AG08395 (cell line): ENCODE measurements at regions not wholly inside any gene's neighbourhood (a gene's known extent, or its start where the extent isn't known, plus 50 kb on each side); places are given as distances from the start of the nearest gene placed in this dataset.

ENCODE experiments used
- DNase-seq: peaks from one replicate; pipeline ENCODE4 v3.0.0; 2012; ENCODE audit warnings: mixed read lengths, low spot score

- peak; percentile 72 for DNase-seq
Measured at GRCh38 chr2:236745420-236746210, 176.0 kb downstream of the ACKR3 start.

GRCh38 chr2:236746833-236747232 lies 177.2 kb downstream of the ACKR3 start:
- no peak for DNase-seq

- DNase-seq: no peak
Measured at GRCh38 chr2:236747426-236747825, 177.8 kb downstream of the ACKR3 start.

GRCh38 chr2:236747925-236748324 lies 178.3 kb downstream of the ACKR3 start:
- no peak for DNase-seq

GRCh38 chr2:236748385-236748784 lies 178.8 kb downstream of the ACKR3 start:
- DNase-seq: no peak

- DNase-seq: no peak
Measured at GRCh38 chr2:236748801-236749200, 179.2 kb downstream of the ACKR3 start.

GRCh38 chr2:236749346-236749745 lies 179.7 kb downstream of the ACKR3 start:
- peak; percentile 48 for DNase-seq

GRCh38 chr2:236752096-236752495 lies 182.5 kb downstream of the ACKR3 start:
- DNase-seq: no peak

- no peak for DNase-seq
Measured at GRCh38 chr2:236753606-236754270, 184.1 kb downstream of the ACKR3 start.

GRCh38 chr2:236754271-236754944 lies 184.8 kb downstream of the ACKR3 start:
- no peak for DNase-seq

- no peak for DNase-seq
Measured at GRCh38 chr2:236755278-236755840, 185.7 kb downstream of the ACKR3 start.

GRCh38 chr2:236758406-236758805 lies 188.8 kb downstream of the ACKR3 start:
- DNase-seq: no peak

- DNase-seq: no peak
Measured at GRCh38 chr2:236760246-236760645, 190.6 kb downstream of the ACKR3 start.

GRCh38 chr2:236761358-236761757 lies 191.7 kb downstream of the ACKR3 start:
- no peak for DNase-seq

GRCh38 chr2:236762628-236763027 lies 193.0 kb downstream of the ACKR3 start:
- DNase-seq: no peak

- no peak for DNase-seq
Measured at GRCh38 chr2:236763857-236764256, 194.2 kb downstream of the ACKR3 start.

- DNase-seq: no peak
Measured at GRCh38 chr2:236764716-236765115, 195.1 kb downstream of the ACKR3 start.

GRCh38 chr2:236765478-236765877 lies 195.9 kb downstream of the ACKR3 start:
- no peak for DNase-seq

- no peak for DNase-seq
Measured at GRCh38 chr2:236766850-236767249, 197.2 kb downstream of the ACKR3 start.

- no peak for DNase-seq
Measured at GRCh38 chr2:236767941-236768340, 198.3 kb downstream of the ACKR3 start.

GRCh38 chr2:236768393-236769140 lies 198.9 kb downstream of the ACKR3 start:
- DNase-seq: peak; percentile 86
